WTC11 (cell line): ENCODE measurements at regions not wholly inside any gene's neighbourhood (a gene's known extent, or its start where the extent isn't known, plus 50 kb on each side); places are given as distances from the start of the nearest gene placed in this dataset.

Source experiments
- ATAC-seq: fragments of 200-7000 bp; cut with Tn5 transposase; 2 replicates; pipeline ENCODE4 v1.10.0; 2021; ENCODE audit warnings: mild to moderate bottlenecking, moderate library complexity
- CTCF ChIA-PET: fragments of 300-600 bp; sonication (Branson Sonifier 250); formaldehyde crosslinking; loops from one replicate; lab custom pipeline; 2021; ENCODE audit warnings: antibody characterized with exemption; lab: Charles Lee
- POLR2A ChIA-PET: fragments of 350-600 bp; sonication (Branson Sonifier 250); formaldehyde crosslinking; loops from one replicate; lab custom pipeline; 2021; ENCODE audit warnings: antibody characterized with exemption; lab: Charles Lee
- DNase-seq: peaks from one replicate; pipeline ENCODE4 v3.0.0; 2021; ENCODE audit warnings: low spot score
- H3K27ac Mint-ChIP-seq: 2 replicates; pipeline ENCODE4 v1.8.0; 2021; ENCODE audit warnings: mixed read lengths
- H3K27me3 Mint-ChIP-seq: 2 replicates; pipeline ENCODE4 v1.8.0; 2021; ENCODE audit warnings: low read depth, mild to moderate bottlenecking, moderate library complexity, mixed read lengths
- H3K36me3 Mint-ChIP-seq: 2 replicates; pipeline ENCODE4 v1.8.0; 2021; ENCODE audit warnings: mixed read lengths
- H3K4me1 Mint-ChIP-seq: 2 replicates; pipeline ENCODE4 v1.8.0; 2022; ENCODE audit warnings: mixed read lengths
- H3K4me3 Mint-ChIP-seq: 2 replicates; pipeline ENCODE4 v1.8.0; 2021; ENCODE audit warnings: mild to moderate bottlenecking, moderate library complexity, mixed read lengths
- H3K9me3 Mint-ChIP-seq: 2 replicates; pipeline ENCODE4 v1.8.0; 2021; ENCODE audit warnings: mixed read lengths
- ATF1 ChIP-seq: sonication (generic); formaldehyde crosslinking; IDR thresholded peaks from 2 replicates; pipeline ENCODE4 v1.8.1; 2023; ENCODE audit warnings: mild to moderate bottlenecking, moderate library complexity, missing genetic modification reagents
- CBFB ChIP-seq: sonication (generic); formaldehyde crosslinking; IDR thresholded peaks from 2 replicates; pipeline ENCODE4 v1.8.1; 2022; ENCODE audit warnings: mild to moderate bottlenecking, low read depth, missing genetic modification reagents
- ELF4 ChIP-seq: sonication (generic); formaldehyde crosslinking; IDR thresholded peaks from 2 replicates; pipeline ENCODE4 v1.8.1; 2022; ENCODE audit warnings: low read depth, mild to moderate bottlenecking, moderate library complexity, missing genetic modification reagents
- EMX1 ChIP-seq: fragments of 250-450 bp; sonication (Bioruptor Pico); IDR thresholded peaks from 2 replicates; pipeline ENCODE4 v1.8.0; 2021; ENCODE audit warnings: mild to moderate bottlenecking
- ESRRA ChIP-seq: sonication (generic); formaldehyde crosslinking; IDR thresholded peaks from 2 replicates; pipeline ENCODE4 v1.8.1; 2022; ENCODE audit warnings: mild to moderate bottlenecking, missing genetic modification reagents, borderline replicate concordance
- FOXP1 ChIP-seq: sonication (generic); formaldehyde crosslinking; IDR thresholded peaks from 2 replicates; pipeline ENCODE4 v1.8.0; 2022; ENCODE audit warnings: missing genetic modification reagents, mild to moderate bottlenecking, moderate library complexity, borderline replicate concordance
- GABPB1 ChIP-seq: sonication (generic); formaldehyde crosslinking; IDR thresholded peaks from 2 replicates; pipeline ENCODE4 v1.8.1; 2023; ENCODE audit warnings: mild to moderate bottlenecking, missing genetic modification reagents
- HMGA2 ChIP-seq: fragments of 250-450 bp; sonication (Bioruptor Pico); IDR thresholded peaks from 2 replicates; pipeline ENCODE4 v1.4.0; 2021; ENCODE audit warnings: mild to moderate bottlenecking, moderate library complexity
- MYBL2 ChIP-seq: sonication (generic); formaldehyde crosslinking; IDR thresholded peaks from 2 replicates; pipeline ENCODE4 v1.8.1; 2023; ENCODE audit warnings: mild to moderate bottlenecking, moderate library complexity, missing genetic modification reagents
- TCF7 ChIP-seq: sonication (generic); formaldehyde crosslinking; IDR thresholded peaks from 2 replicates; pipeline ENCODE4 v1.8.0; 2022; ENCODE audit warnings: mild to moderate bottlenecking, low read depth, missing genetic modification reagents, moderate library complexity
- TEAD4 ChIP-seq: sonication (generic); formaldehyde crosslinking; IDR thresholded peaks from 2 replicates; pipeline ENCODE4 v1.8.0; 2022; ENCODE audit warnings: mild to moderate bottlenecking, missing genetic modification reagents
- ZNF121 ChIP-seq: sonication (generic); formaldehyde crosslinking; IDR thresholded peaks from 2 replicates; pipeline ENCODE4 v1.8.0; 2023; ENCODE audit warnings: missing genetic modification reagents
- ZNF396 ChIP-seq: fragments of 250-450 bp; sonication (Bioruptor Pico); IDR thresholded peaks from 2 replicates; pipeline ENCODE4 v1.8.0; 2021; ENCODE audit warnings: mild to moderate bottlenecking, moderate library complexity, borderline replicate concordance
- TF ChIP-seq, protein P1 (sequence below): fragments of 250-450 bp; sonication (Bioruptor Pico); conservative IDR thresholded peaks from 2 replicates; pipeline ENCODE4 v1.9.0; 2021; ENCODE audit warnings: mild to moderate bottlenecking
- TF ChIP-seq, protein P2 (sequence below): fragments of 250-450 bp; sonication (Bioruptor Pico); IDR thresholded peaks from 2 replicates; pipeline ENCODE4 v2.1.2; 2022; ENCODE audit warnings: mild to moderate bottlenecking, moderate library complexity
- TF ChIP-seq, protein P3 (sequence below): sonication (generic); formaldehyde crosslinking; IDR thresholded peaks from 2 replicates; pipeline ENCODE4 v1.8.1; 2023; ENCODE audit warnings: mild to moderate bottlenecking, missing genetic modification reagents
- TF ChIP-seq, protein P4 (sequence below): sonication (generic); formaldehyde crosslinking; IDR thresholded peaks from 2 replicates; pipeline ENCODE4 v1.8.0; 2022; ENCODE audit warnings: mild to moderate bottlenecking, missing genetic modification reagents
- TF ChIP-seq, protein P5 (sequence below): sonication (generic); formaldehyde crosslinking; conservative IDR thresholded peaks from 2 replicates; pipeline ENCODE4 v1.8.1; 2023; ENCODE audit warnings: mild to moderate bottlenecking, low read depth, missing genetic modification reagents, moderate library complexity
- TF ChIP-seq, protein P6 (sequence below): sonication (generic); formaldehyde crosslinking; IDR thresholded peaks from 2 replicates; pipeline ENCODE4 v1.8.1; 2022; ENCODE audit warnings: low read depth, mild to moderate bottlenecking, moderate library complexity, missing genetic modification reagents, borderline replicate concordance

DNA sequence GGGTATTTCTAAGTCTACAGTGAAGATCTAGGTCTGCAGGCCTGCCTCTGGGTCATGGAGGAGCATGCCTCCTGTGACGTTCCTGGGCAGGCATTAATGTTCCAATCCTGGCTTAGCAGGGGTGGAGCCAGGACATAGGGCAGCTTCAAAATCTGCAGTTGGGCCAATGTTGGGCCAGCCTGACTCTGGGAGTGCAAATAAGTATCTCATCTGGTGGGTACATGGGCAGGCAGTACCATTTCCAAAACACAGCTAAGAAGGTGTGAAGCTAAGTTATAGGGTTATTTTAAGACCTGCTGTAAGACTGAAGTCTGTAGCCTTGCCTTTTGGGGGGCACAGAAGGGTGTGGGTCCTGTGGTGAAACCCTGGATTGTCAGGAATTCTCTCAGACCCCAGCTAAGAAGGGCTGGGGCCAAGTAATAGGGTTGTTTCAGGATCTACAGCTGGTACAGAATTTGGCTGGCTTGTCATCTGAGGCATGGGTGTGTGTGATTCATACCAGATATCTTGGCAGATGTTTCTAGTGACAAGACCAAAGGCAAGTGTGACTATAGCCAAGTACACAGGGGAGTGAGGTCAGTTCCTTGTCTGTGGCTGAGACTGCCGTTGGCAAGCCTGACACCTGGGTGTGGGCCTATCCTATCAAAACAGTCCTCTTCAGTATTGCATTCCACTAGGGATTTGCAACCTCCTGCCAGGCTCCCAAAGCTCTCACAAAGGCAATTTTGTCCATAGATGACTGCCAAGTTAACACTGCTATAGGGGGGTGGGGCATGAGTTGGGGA lies 468.7 kb upstream of the B3GALT2 start:
- H3K36me3 Mint-ChIP-seq: no peaks in the 10 kb centered on the region
- ChIA-PET CTCF (no interaction called here), POLR2A (no interaction called here)
- TF ChIP-seq, protein P1, sequence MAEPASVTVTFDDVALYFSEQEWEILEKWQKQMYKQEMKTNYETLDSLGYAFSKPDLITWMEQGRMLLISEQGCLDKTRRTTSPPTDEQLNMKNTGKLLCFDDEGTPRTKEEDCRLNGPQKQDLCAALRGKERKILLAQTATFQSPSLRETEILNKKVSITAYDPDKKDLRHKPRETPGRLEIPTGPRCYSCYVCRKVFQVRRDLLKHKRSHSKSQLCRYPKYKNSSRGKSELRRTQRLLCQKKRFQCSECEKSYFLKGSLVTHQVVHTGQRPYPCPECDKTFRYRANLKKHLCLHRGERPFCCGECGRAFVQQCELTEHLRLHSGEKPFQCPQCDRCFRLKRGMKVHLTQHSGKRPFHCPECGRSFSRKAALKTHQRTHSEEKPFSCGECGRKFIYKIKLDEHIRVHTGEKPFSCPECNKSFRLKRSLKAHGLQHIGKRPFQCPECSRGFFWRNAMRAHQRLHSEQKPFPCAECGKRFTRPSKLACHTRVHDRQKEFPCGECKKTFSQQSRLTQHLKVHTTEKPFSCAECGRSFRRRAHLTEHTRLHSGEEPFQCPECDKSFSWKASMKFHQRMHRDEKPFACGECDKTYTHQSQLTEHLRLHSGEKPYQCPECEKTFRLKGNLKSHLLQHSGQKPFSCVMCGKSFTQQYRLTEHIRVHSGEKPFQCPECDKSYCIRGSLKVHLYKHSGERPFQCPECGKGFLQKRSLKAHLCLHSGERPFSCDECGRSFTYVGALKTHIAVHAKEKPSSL (CRISPR knock-in tag): no peak
- TF ChIP-seq HMGA2 (CRISPR knock-in tag): no peak
- no peak for TF ChIP-seq TEAD4 (CRISPR knock-in tag)
- TF ChIP-seq, protein P2, sequence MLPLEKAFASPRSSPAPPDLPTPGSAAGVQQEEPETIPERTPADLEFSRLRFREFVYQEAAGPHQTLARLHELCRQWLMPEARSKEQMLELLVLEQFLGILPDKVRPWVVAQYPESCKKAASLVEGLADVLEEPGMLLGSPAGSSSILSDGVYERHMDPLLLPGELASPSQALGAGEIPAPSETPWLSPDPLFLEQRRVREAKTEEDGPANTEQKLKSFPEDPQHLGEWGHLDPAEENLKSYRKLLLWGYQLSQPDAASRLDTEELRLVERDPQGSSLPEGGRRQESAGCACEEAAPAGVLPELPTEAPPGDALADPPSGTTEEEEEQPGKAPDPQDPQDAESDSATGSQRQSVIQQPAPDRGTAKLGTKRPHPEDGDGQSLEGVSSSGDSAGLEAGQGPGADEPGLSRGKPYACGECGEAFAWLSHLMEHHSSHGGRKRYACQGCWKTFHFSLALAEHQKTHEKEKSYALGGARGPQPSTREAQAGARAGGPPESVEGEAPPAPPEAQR (CRISPR knock-in tag): no peak
- TF ChIP-seq FOXP1 (CRISPR knock-in tag): no peak
- no peak for TF ChIP-seq ESRRA (CRISPR knock-in tag)
- no peak for TF ChIP-seq EMX1 (CRISPR knock-in tag)
- TF ChIP-seq, protein P3, sequence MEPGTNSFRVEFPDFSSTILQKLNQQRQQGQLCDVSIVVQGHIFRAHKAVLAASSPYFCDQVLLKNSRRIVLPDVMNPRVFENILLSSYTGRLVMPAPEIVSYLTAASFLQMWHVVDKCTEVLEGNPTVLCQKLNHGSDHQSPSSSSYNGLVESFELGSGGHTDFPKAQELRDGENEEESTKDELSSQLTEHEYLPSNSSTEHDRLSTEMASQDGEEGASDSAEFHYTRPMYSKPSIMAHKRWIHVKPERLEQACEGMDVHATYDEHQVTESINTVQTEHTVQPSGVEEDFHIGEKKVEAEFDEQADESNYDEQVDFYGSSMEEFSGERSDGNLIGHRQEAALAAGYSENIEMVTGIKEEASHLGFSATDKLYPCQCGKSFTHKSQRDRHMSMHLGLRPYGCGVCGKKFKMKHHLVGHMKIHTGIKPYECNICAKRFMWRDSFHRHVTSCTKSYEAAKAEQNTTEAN (CRISPR knock-in tag): no peak
- TF ChIP-seq, protein P4, sequence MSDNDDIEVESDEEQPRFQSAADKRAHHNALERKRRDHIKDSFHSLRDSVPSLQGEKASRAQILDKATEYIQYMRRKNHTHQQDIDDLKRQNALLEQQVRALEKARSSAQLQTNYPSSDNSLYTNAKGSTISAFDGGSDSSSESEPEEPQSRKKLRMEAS (CRISPR knock-in tag): no peak
- no peak for TF ChIP-seq ZNF396
- H3K9me3 Mint-ChIP-seq: peaks cover 20% of the 10 kb centered on the region
- H3K27ac Mint-ChIP-seq: no peak overlapping the region
- DNase-seq (no peak), ATAC-seq (no peak)
- H3K4me3 Mint-ChIP-seq: no peak overlapping the region
- H3K4me1 Mint-ChIP-seq: no peaks in the 10 kb centered on the region
- H3K27me3 Mint-ChIP-seq: no peaks in the 10 kb centered on the region

DNA sequence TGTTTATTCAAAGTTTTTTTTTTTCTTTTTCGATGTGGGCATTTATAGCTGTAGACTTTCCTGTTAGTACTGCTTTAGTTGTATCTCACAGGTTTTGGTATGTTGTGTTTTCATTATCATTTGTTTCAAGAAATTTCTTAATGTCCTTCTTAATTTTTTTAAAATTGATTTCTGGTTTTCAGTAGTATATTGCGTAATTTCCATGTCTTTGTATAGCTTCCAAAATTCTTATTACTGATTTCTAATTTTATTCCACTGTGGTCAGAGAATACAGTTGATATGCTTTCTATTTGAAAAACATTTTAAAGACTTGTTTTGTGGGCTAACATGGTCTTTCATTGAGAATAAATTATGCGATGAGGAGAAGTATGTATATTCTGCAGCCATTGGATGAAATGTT lies 463.2 kb upstream of the B3GALT2 start:
- Mint-ChIP-seq H3K36me3 (no peaks in the 10 kb centered on the region), H3K27ac (no peak overlapping the region), H3K9me3 (peaks cover 27% of the 10 kb centered on the region), H3K4me1 (no peaks in the 10 kb centered on the region), H3K4me3 (no peak overlapping the region), H3K27me3 (no peaks in the 10 kb centered on the region)
- CTCF ChIA-PET: no interaction called here
- POLR2A ChIA-PET: no interaction called here
- ATAC-seq (no peak), DNase-seq (no peak)
- TF ChIP-seq HMGA2 (CRISPR knock-in tag): no peak
- TF ChIP-seq, all 79 proteins: peak for 0

DNA sequence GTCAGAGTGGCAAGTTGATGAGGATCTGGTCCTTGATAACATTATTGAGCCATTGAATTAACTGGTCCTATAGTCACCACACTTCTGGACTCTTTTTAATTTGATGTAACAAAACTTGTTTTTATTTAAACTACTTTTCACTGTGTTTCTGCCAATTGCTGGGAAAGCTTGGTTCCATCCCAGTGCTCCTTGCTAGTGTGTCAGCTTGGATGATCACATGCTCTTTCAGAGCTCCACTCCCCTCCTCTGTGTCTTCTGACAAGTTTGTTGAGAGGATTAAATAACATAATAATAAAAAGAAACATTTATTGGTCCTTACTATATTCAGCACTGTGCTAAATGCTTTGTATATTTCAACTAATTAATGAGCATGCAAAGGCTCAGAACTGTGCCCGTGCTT lies 448.5 kb upstream of the B3GALT2 start:
- no peak overlapping the region for H3K27ac Mint-ChIP-seq
- ChIA-PET CTCF (interaction anchor here (0.5 kb wide), 1 partner anchor 9 kb away, joined by 3 read pairs; no protein-coding TSS in a partner anchor), POLR2A (no interaction called here)
- no peak overlapping the region for H3K4me3 Mint-ChIP-seq
- H3K36me3 Mint-ChIP-seq: no peaks in the 10 kb centered on the region
- peaks cover 6% of the 10 kb centered on the region for H3K4me1 Mint-ChIP-seq
- no peaks in the 10 kb centered on the region for H3K27me3 Mint-ChIP-seq
- H3K9me3 Mint-ChIP-seq: peaks cover 4% of the 10 kb centered on the region; the same call in 1 of the 2 replicates
- TF ChIP-seq, protein P5, sequence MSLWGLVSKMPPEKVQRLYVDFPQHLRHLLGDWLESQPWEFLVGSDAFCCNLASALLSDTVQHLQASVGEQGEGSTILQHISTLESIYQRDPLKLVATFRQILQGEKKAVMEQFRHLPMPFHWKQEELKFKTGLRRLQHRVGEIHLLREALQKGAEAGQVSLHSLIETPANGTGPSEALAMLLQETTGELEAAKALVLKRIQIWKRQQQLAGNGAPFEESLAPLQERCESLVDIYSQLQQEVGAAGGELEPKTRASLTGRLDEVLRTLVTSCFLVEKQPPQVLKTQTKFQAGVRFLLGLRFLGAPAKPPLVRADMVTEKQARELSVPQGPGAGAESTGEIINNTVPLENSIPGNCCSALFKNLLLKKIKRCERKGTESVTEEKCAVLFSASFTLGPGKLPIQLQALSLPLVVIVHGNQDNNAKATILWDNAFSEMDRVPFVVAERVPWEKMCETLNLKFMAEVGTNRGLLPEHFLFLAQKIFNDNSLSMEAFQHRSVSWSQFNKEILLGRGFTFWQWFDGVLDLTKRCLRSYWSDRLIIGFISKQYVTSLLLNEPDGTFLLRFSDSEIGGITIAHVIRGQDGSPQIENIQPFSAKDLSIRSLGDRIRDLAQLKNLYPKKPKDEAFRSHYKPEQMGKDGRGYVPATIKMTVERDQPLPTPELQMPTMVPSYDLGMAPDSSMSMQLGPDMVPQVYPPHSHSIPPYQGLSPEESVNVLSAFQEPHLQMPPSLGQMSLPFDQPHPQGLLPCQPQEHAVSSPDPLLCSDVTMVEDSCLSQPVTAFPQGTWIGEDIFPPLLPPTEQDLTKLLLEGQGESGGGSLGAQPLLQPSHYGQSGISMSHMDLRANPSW (CRISPR knock-in tag): no peak
- TF ChIP-seq TCF7 (CRISPR knock-in tag): no peak
- TF ChIP-seq GABPB1 (CRISPR knock-in tag): no peak
- TF ChIP-seq, protein P6, sequence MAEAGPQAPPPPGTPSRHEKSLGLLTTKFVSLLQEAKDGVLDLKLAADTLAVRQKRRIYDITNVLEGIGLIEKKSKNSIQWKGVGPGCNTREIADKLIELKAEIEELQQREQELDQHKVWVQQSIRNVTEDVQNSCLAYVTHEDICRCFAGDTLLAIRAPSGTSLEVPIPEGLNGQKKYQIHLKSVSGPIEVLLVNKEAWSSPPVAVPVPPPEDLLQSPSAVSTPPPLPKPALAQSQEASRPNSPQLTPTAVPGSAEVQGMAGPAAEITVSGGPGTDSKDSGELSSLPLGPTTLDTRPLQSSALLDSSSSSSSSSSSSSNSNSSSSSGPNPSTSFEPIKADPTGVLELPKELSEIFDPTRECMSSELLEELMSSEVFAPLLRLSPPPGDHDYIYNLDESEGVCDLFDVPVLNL (CRISPR knock-in tag): no peak
- TF ChIP-seq ZNF121: no peak
- no peak for TF ChIP-seq CBFB (CRISPR knock-in tag)
- no peak for TF ChIP-seq FOXP1 (CRISPR knock-in tag)
- no peak for TF ChIP-seq ATF1 (CRISPR knock-in tag)
- TF ChIP-seq TEAD4 (CRISPR knock-in tag): no peak
- TF ChIP-seq ELF4 (CRISPR knock-in tag): no peak
- no peak for TF ChIP-seq MYBL2
- no peak for ATAC-seq
- DNase-seq: no peak
